AG09309 (cell line): ENCODE measurements at regions not wholly inside any gene's neighbourhood (a gene's known extent, or its start where the extent isn't known, plus 50 kb on each side); places are given as distances from the start of the nearest gene placed in this dataset.

ENCODE experiments used
- DNase-seq: peaks from one replicate; pipeline ENCODE4 v3.0.0-alpha.2; 2010; ENCODE audit warnings: low read depth
- H3K4me3 ChIP-seq: 2 replicates; pipeline ENCODE4 v1.5.1; 2011; ENCODE audit warnings: mild to moderate bottlenecking, low read depth, low read length, moderate library complexity; ENCODE audit not compliant: control insufficient read depth
- CTCF ChIP-seq: IDR thresholded peaks from 2 replicates; pipeline ENCODE4 v1.5.1; 2011; ENCODE audit warnings: mild to moderate bottlenecking, low read depth, low read length, inconsistent platforms; ENCODE audit not compliant: insufficient read depth, control insufficient read depth; ENCODE audit errors: missing control alignments

DNA sequence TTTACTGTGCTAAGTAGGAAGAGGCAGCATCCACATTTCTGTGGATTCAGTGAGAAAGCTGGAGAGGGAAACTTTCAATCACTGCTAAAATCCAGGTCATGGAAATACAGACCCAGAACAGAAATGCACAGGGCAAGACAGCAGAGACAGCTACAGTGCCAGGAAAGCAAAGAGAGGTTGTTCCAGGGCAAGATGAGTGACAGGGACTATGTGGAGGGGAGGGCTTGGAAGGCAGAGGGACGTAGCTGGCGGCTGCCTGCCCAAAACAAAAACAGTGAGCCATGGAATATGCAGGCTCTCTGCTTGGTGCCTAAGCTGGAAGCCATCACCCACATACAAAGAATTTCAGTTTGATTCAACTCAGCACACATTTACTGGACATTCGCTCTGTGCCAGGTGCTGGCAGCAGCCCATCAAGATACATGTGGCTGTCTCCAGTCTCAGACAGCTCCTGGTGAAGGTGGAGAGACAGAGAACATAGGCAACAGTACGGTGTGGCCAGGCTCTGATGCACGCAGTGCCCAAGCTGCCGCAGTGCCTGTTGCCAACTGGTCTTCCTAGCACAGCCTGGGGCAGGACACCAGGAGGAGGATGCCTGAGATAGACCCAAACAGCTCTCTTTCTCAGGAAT lies 88.7 kb downstream of the AIPL1 start:
- no peak overlapping the region for H3K4me3 ChIP-seq
- TF ChIP-seq CTCF = no peak
- no peak for DNase-seq

DNA sequence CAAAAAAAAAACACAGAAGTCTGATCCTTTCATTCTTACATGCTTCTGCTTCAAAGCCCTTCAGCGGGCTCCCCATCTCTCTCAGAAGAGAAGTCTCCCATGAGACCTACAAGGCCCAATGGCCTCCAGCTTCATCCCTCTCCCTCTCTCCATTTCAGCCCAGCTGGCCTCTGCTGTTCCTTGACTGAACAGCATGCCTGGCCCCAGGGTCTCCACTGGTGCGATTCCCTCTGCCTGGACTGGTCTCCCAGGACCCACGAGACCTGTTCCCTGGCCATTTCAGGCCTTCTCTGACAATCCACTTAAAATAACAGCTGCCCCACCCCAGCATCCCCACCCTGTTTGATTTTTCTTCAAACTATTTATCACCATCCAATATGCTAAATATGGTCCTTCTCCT lies 91.2 kb downstream of the AIPL1 start:
- no peak for TF ChIP-seq CTCF
- no peak for DNase-seq

DNA sequence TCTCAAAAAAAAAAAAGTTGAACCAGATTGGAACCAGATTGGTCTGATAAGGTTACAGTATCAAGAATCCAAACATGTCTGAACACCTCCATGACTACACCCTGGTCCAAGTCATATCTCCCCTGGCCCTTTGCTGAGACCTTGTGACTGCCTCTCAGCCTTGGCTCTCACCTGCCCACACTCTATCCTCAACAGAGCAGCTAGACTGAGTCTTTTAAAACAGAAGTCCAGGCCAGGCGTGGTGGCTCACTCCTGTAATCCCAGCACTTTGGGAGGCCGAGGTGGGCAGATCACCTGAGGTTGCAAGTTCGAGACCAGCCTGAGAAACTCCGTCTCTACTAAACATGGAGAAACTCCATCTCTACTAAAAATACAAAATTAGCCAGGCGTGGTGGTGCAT lies 91.7 kb downstream of the AIPL1 start:
- no peak overlapping the region for H3K4me3 ChIP-seq
- TF ChIP-seq CTCF = no peak
- no peak for DNase-seq

More for the DNA sequence above, 91.2 kb downstream of the AIPL1 start:
- no peak overlapping the region for H3K4me3 ChIP-seq

DNA sequence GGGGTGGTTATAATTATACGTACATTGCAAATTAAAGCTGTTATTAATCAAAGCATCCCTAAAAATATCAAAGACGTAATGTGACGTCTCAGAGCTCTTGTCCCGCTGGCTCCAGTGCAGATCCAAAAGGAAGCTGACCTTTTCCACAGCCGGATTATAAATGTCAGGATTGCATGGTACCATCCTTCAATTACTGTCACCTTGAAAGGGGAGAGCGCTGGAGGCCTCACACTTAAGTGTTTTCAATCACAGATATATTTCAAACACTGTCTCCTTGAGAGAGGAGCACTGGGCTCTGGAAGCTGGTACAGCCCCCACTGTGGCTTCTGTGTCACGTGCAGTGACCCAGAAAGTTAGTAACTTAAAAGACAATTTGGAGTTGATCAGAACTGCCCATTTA lies 94.2 kb downstream of the AIPL1 start:
- DNase-seq = no peak
- no peak for TF ChIP-seq CTCF
- H3K4me3 ChIP-seq = no peak overlapping the region

GRCh38 chr17:6334386-6334785 lies 100.5 kb downstream of the AIPL1 start:
- no peak for TF ChIP-seq CTCF
- H3K4me3 ChIP-seq = no peak overlapping the region
- no peak for DNase-seq

DNA sequence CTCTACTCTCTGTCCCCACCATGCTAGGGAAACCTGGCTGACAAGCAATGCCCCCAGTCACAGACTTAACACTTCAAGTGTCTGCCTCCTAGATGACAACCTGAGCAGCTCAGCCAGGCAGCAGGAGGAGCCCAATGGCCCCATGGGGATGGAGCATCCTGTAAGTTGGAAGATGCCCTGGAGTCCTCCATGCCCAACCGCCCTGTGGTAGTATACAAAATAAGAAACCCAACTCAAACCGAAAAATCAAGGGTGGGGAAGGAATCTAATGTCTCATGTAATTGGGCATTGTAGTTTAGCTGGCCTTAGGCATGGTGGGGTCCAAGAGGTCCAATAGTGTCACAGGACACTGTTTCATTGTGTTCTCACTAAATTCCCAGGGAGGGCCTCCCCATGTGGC lies 104.0 kb downstream of the AIPL1 start:
- no peak overlapping the region for H3K4me3 ChIP-seq
- no peak for TF ChIP-seq CTCF
- no peak for DNase-seq

GRCh38 chr17:6328279-6328678 lies 106.6 kb downstream of the AIPL1 start:
- no peak overlapping the region for H3K4me3 ChIP-seq
- TF ChIP-seq CTCF = no peak
- DNase-seq = no peak
